Stimulated activated CD4-positive, alpha-beta T cell treated with anti-CD3 and anti-CD28 coated beads, Interleukin-12 subunit alpha, Interleukin-12 subunit beta, amount 100 ng/mL, for 48 hours (primary cell): ENCODE measurements at regions not wholly inside any gene's neighbourhood (a gene's known extent, or its start where the extent isn't known, plus 50 kb on each side); places are given as distances from the start of the nearest gene placed in this dataset.
"Not testable (repeated sequence)": the region's sequence is repeated elsewhere in the genome, so short reads cannot be mapped to it uniquely, and the experiment has no call there.

Experiments
- DNase-seq, 3 donors: peaks; one replicate each; pipeline ENCODE4 v3.0.0-alpha.2; 2020; ENCODE audit warnings: low read depth in 2 of 3, low spot score in 1 of 3

GRCh38 chr13:91248249-91248648 lies 99.2 kb upstream of the MIR17HG start:
- DNase-seq, result no peak

DNA sequence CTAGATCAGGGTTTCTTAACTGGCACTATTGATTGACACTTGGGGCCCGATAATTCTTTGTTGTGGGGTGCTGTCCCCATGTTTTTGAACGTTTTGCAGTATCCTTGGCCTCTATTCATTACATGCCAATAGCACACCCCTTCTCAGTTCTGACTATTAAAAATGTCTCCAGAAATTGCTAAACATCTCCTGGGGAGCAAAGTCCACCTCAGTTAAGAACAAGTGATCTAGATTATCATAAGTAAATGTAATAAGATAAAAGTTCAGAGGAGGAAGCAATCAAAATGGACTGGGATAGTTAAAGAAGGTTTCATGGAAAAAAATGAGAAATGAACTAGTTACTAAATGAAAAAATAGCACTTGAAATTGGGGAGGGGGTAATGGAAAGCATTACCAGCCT lies 98.1 kb upstream of the MIR17HG start:
- no peak for DNase-seq

GRCh38 chr13:91249861-91250260 lies 97.6 kb upstream of the MIR17HG start:
- DNase-seq, result no peak

DNA sequence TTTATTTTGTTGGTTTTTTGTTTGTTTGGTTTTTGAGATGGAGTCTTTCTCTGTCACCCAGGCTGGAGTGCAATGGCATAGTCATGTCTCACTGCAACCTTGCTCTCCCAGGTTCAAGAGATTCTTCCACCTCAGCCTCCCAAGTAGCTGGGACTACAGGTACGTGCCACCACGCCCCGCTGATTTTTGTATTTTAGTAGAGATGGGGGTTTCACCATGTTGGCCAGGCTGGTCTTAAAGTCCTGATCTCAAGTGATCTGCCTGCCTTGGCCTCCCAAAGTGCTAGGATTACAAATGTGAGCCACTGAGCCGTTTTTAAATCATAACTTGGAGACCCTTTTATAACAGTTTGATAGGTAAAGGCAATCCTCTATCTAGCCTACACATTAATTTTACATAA lies 95.9 kb upstream of the MIR17HG start:
- not testable (repeated sequence) for DNase-seq

DNA sequence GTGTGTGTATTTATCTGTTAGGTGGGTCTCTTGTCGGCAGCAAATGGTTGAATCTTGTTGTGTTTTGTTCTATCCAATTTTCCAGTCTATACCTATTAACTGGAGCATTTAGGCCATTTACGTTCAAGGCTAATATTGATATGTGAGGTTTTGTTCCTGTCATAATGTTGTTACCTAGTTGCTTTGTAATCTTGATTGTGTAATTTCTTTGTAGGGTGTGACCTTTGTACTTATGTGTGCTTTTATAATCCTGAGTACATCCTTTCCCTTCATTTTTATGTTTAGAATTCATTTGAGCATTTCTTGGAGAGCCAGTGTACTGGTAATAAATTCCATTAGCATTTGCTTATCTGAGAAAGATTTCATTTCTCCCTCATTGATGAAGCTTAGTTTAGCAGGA lies 83.0 kb upstream of the MIR17HG start:
- DNase-seq, result no peak

- DNase-seq, result no peak
Observed at GRCh38 chr13:91269237-91269636, 78.2 kb upstream of the MIR17HG start.

DNA sequence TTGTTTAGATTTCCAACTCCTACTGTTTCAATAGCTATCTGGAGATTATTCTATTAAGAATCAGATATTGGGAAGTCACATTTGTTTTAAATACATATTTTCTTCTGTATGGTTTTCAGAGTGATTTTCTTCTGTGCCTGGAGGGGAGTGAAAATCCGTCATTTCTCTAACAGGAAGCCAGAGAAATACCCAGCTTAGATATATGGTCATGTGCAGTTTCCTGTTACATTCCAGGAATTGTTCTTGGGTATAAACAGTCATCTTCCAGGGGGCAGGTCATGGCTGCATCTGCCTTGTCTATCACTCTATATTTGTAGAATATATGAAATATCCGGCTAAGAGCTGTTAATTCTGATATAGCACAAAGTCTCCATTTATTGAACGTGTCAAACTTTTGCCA lies 77.5 kb upstream of the MIR17HG start:
- DNase-seq, result no peak

DNA sequence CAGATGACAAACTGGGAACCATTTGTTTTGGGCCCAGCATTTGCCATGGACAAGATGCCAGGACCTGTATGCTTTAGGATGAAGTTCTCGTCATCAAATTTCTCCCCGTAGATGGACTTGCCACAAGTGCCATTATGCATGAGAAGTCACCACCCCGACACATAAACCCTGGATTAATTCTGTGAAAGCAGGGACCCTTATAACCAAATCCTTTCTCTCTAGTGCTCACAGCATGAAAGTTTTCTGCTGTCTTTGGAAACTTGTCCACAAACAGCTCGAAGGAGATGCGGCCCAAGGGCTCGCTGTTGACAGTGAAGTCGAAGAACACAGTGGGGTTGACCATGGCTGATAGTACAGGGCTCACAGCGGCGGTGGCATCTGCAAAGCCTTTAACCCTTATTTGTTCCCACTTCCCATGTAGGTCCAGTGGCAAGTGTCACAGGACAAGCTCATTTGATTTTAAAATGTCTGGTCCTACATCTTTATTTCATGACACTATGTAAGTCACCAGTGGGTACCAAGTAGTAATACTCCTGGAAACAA lies 75.2 kb upstream of the MIR17HG start:
- no peak for DNase-seq

DNA sequence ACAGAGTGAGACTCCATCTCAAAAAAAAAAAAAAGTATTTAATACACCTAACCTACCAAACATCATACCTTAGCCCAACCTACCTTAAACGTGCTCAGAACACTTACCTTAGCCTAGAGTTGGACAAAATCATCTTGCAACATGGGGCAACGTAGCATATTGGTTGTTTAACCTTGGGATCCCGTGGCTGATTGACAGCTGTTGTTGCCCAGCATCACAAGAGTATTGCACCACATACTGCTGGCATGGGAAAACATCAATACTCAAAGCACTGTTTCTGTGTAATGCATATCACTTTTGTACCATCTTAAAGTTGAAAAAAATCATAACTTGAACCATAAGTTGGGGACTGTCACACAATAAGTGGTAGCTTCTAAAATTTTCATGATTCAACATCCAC lies 73.8 kb upstream of the MIR17HG start:
- DNase-seq, result no peak

DNA sequence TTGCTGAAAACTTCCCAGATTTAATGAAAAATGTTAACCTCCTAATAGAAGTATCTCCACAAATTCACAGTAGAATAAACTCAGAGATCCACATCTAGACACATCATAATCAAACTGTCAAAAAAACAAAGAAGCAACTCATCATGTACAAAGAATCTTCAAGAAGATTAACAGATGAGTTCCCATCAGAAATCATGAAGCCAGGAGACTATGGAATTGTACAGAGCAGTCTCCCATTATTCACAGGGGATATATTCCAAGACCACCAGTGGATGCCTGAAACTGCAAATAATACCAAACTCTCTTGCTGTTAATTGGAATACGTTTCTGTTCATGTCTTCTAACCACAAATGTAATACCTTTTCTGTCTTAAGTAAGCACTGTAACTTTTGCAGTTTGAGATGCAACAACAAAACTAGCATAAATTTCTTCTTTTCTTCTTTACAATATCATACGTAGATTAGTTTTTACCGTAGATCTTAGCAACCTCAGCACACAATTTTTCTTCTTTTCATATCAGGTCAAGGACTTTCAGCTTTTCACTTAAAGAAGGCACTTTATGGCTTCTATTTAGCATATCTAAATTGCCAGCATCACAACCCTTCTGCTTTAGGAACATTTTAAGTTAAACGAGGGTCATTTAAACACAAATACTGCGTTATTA lies 70.3 kb upstream of the MIR17HG start:
- no peak for DNase-seq

DNA sequence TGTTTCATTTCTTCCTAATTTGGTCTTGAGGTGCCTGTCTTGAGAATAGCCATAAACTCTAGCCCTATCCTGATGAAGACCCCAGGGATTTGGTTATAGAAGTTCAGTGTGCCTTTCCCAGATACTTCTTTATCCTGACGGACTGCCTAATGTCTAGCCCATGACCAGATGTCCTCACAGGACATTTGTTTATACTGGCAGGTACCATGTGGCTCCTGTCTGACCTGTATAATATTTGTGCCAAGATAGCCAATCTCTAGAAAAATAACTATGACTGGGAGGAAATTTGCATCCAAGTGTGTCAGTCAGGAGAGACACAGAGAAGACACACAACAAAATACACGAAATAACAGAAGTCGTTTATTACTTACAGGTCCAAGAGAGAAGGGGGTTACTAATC lies 69.2 kb upstream of the MIR17HG start:
- no peak for DNase-seq

- DNase-seq, result no peak
Observed at GRCh38 chr13:91278888-91279287, 68.6 kb upstream of the MIR17HG start.

- no peak for DNase-seq
Observed at GRCh38 chr13:91280801-91281200, 66.7 kb upstream of the MIR17HG start.

DNA sequence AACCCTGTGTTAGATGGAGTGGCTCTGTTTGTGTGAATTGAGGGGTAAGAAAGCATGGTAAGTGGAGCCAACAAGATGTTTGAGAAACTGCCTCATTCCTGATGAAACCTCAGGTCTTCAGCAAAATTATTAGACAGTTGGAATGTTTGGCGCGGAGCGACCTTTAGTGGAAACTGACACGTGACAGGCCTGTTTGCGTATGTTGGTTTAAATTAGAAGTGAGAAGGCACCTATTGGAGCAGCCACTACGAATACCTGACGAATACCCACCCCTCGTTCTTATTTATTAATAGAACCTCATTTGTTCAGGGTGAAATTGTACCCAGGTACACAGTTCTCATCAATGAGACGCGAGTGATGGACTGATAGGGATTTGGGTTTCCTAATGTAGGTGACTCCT lies 63.2 kb upstream of the MIR17HG start:
- DNase-seq, result no peak

- no peak for DNase-seq
Observed at GRCh38 chr13:91286317-91286716, 61.2 kb upstream of the MIR17HG start.

DNA sequence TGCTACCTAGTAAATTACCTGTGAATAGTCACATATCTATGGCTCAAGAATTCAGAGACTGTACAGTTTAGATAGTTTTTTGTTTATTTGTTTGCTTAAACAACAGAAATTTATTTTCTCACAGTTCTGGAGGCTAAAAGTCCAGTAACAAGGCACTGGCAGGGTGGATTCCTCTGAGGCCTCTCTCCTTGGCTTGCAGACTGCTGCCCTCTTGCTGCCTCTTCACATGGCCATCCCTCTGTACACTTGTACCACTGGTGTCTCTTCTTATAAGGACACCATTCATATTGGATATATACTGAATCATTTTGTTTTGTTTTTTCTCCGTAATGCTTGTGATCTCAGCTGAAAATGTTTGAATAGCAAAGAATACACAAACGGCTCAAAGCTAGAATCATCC lies 56.4 kb upstream of the MIR17HG start:
- DNase-seq, result no peak

- DNase-seq, result no peak
Observed at GRCh38 chr13:91292630-91293221, 54.8 kb upstream of the MIR17HG start.

DNA sequence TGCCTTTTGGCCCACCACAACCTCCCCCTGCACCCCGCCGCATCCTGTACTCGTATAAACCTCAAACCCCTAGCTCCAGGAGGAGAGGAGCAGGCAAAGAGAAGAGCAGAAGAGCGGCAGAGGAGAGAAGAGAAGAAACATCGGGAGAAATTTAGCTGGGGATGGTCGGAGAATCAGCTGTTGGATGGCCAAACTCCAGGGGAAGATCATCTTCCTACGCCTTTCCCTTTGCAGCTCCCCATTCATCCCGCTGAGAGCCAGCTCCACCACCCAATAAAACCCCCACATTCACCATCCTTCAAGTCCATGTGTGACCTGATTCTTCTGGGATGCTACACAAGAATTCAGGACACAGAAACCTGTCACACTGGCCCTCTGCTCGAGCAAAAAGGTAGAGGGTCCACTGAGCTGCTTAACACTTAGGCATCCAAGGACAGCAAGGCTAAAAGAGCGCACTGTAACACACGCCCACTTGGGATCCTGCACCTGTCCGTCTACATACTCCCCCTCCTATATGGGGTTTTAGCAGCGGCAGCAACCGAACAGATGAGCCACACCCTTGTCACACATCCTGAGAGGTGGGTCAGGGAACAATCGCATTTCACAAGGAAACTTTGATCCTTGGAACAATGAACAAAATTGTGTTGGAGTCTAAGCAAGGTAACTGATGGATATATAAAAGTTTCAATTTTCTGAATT lies 51.6 kb upstream of the MIR17HG start:
- no peak for DNase-seq

GRCh38 chr13:91297503-91297902 lies 50.0 kb upstream of the MIR17HG start:
- no peak for DNase-seq
